RWPE1 (cell line): ENCODE measurements at regions not wholly inside any gene's neighbourhood (a gene's known extent, or its start where the extent isn't known, plus 50 kb on each side); places are given as distances from the start of the nearest gene placed in this dataset.

Experiments used
- CTCF ChIA-PET: fragments of 350-600 bp; sonication (Branson Sonifier 250); formaldehyde crosslinking; extraction: SDS; loops from one replicate; lab custom pipeline; 2021; lab: Yijun Ruan, JAX
- POLR2A ChIA-PET: fragments of 400-600 bp; formaldehyde crosslinking; extraction: SDS; loops from one replicate; lab custom pipeline; 2020; ENCODE audit warnings: antibody characterized with exemption; ENCODE audit not compliant: low non-redundant PET; lab: Yijun Ruan, JAX
- DNase-seq: peaks from one replicate; pipeline ENCODE4 v3.0.0; 2012; ENCODE audit warnings: low spot score
- H3K27ac ChIP-seq: fragments of 450-650 bp; 2 replicates; pipeline ENCODE4 v1.5.1; 2017
- CTCF ChIP-seq: fragments of 450-650 bp; conservative IDR thresholded peaks from 2 replicates; pipeline ENCODE4 v1.5.1; 2017; ENCODE audit warnings: low read depth, mild to moderate bottlenecking

GRCh38 chr4:30948653-30949052 lies 228.5 kb downstream of the PCDH7 start:
- ChIA-PET POLR2A (no interaction called here), CTCF (interaction anchor here (0.6 kb wide), 1 partner anchor 83 kb away, joined by 3 read pairs; no protein-coding TSS in a partner anchor)
- DNase-seq: peak; percentile 52
- TF ChIP-seq CTCF: no peak
- no peak overlapping the region for H3K27ac ChIP-seq

DNA sequence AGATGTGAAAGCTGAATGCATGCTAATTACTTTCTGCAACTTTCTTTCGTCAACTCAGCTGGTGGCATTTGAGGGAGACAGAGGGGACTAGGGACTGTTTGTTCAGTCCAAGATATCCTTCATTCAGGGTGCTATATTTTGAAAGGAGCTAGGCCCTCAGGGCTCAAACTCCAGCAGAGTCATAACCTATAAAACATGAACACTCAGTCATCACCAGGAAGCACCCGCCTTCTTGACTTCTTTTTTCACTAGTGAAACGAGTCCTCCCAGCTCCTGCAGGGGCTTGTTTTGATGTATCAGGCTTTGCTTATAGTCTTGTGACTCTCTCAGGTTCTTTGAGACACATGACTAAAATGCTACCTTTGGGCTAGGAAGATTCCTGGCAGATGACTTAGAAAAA lies 230.6 kb downstream of the PCDH7 start:
- DNase-seq: peak; percentile 71
- POLR2A ChIA-PET: no interaction called here
- no peak for TF ChIP-seq CTCF
- CTCF ChIA-PET: interaction anchor here (0.8 kb wide), 1 partner anchor 229 kb away, joined by 3 read pairs; no protein-coding TSS in a partner anchor
- no peak overlapping the region for H3K27ac ChIP-seq

GRCh38 chr4:30952526-30953219 lies 232.5 kb downstream of the PCDH7 start:
- peak; percentile 11 for DNase-seq
- no peak for TF ChIP-seq CTCF
- H3K27ac ChIP-seq: no peak overlapping the region
- CTCF ChIA-PET: interaction anchor here (0.6 kb wide), 1 partner anchor 67 kb away, joined by 3 read pairs; no protein-coding TSS in a partner anchor
- POLR2A ChIA-PET: no interaction called here

GRCh38 chr4:30953799-30954198 lies 233.6 kb downstream of the PCDH7 start:
- CTCF ChIA-PET: no interaction called here
- no peak for TF ChIP-seq CTCF
- H3K27ac ChIP-seq: no peak overlapping the region
- DNase-seq: no peak
- POLR2A ChIA-PET: no interaction called here

- DNase-seq: no peak
- ChIA-PET CTCF (interaction anchor here (0.5 kb wide), 1 partner anchor 147 kb away, joined by 7 read pairs; no protein-coding TSS in a partner anchor), POLR2A (no interaction called here)
- TF ChIP-seq CTCF: no peak
- no peak overlapping the region for H3K27ac ChIP-seq
These were observed 236.7 kb downstream of the PCDH7 start for GRCh38 chr4:30956916-30957315.

DNA sequence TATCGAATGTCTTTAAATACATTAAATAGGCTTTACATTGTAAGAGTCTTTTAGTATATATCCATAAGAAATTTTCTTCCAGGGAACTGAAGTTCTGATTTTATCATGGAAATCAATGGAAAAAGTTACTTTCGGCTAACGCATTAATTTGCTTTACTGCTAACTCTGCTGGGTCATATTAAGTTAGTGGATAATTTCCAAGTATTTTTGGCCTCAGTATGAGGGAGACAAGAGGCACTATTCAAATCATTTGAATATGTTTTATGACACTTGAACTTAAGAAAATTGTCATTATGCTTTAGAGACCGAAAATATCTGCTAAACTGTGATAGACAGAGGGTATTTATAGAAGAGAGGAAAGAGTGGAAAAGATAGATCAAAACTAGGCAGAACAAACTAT lies 237.5 kb downstream of the PCDH7 start:
- no peak for DNase-seq
- no peak overlapping the region for H3K27ac ChIP-seq
- CTCF ChIA-PET: no interaction called here
- TF ChIP-seq CTCF: no peak
- POLR2A ChIA-PET: no interaction called here
